ENCODE measurements at regions not wholly inside any gene's neighbourhood (a gene's known extent, or its start where the extent isn't known, plus 50 kb on each side); places are given as distances from the start of the nearest gene placed in this dataset.

- no peaks in the 10 kb centered on the region for H3K27me3 ChIP-seq
- intact Hi-C loops (cut with DNase I), result no loop called here
- H3K36me3 ChIP-seq, result no peaks in the 10 kb centered on the region
- no peak for DNase-seq
- TF ChIP-seq POLR2A (IDR thresholded peaks at IDR 0.05), result no peak
- TF ChIP-seq EP300 (IDR thresholded peaks at IDR 0.05), result no peak
- TF ChIP-seq CTCF (IDR thresholded peaks at IDR 0.05), result no peak
- H3K4me1 ChIP-seq (ENCODE audit: insufficient read depth), result no peaks in the 10 kb centered on the region
- no peak overlapping the region for H3K27ac ChIP-seq
- H3K4me3 ChIP-seq, result no peak overlapping the region
- H3K9me3 ChIP-seq, result no peaks in the 10 kb centered on the region
These were observed 359.2 kb downstream of the KCTD12 start for GRCh38 chr13:76527041-76527440.

- no peak overlapping the region for H3K27ac ChIP-seq
- intact Hi-C loops (cut with DNase I), result no loop called here
These were observed 362.4 kb downstream of the KCTD12 start for GRCh38 chr13:76523740-76524340.

GRCh38 chr13:76522083-76522755 is 364.0 kb downstream of the KCTD12 start:
- Histone ChIP-seq H3K27ac (no peak overlapping the region), H3K36me3 (no peaks in the 10 kb centered on the region), H3K9me3 (no peaks in the 10 kb centered on the region), H3K4me3 (no peak overlapping the region), H3K4me1 (ENCODE audit: insufficient read depth) (no peaks in the 10 kb centered on the region), H3K27me3 (no peaks in the 10 kb centered on the region)
- 61 to 71% (median 69%) methylated on average over 4 of the region's 4 CpGs for whole genome bisulfite sequencing, 3 donors
- intact Hi-C loops (cut with DNase I), result no loop called here
- no peak for TF ChIP-seq POLR2A (IDR thresholded peaks at IDR 0.05)
- TF ChIP-seq EP300 (IDR thresholded peaks at IDR 0.05), result no peak
- TF ChIP-seq CTCF (IDR thresholded peaks at IDR 0.05), result no peak
- no peak for DNase-seq

More at GRCh38 chr13:76523740-76524340, 362.4 kb downstream of the KCTD12 start:
- Histone ChIP-seq H3K36me3 (no peaks in the 10 kb centered on the region), H3K4me1 (ENCODE audit: insufficient read depth) (no peaks in the 10 kb centered on the region), H3K9me3 (no peaks in the 10 kb centered on the region), H3K27me3 (no peaks in the 10 kb centered on the region), H3K4me3 (no peak overlapping the region)
- no peak for DNase-seq
- TF ChIP-seq CTCF (IDR thresholded peaks at IDR 0.05) (no peak), POLR2A (IDR thresholded peaks at IDR 0.05) (no peak), EP300 (IDR thresholded peaks at IDR 0.05) (no peak)
- 69 to 76% (median 71%) methylated on average over 2 of the region's 2 CpGs for WGBS, 3 donors

GRCh38 chr13:76519685-76520084 is 366.5 kb downstream of the KCTD12 start:
- intact Hi-C loops (cut with DNase I), result no loop called here

More at GRCh38 chr13:76519685-76520084, 366.5 kb downstream of the KCTD12 start:
- Histone ChIP-seq H3K36me3 (no peaks in the 10 kb centered on the region), H3K27me3 (no peaks in the 10 kb centered on the region), H3K4me3 (no peak overlapping the region), H3K9me3 (no peaks in the 10 kb centered on the region), H3K4me1 (ENCODE audit: insufficient read depth) (no peaks in the 10 kb centered on the region), H3K27ac (no peak overlapping the region)
- TF ChIP-seq POLR2A (IDR thresholded peaks at IDR 0.05) (no peak), CTCF (IDR thresholded peaks at IDR 0.05) (no peak), EP300 (IDR thresholded peaks at IDR 0.05) (no peak)
- no peak for DNase-seq
- 91 to 95% (median 93%) methylated on average over 7 of the region's 7 CpGs for WGBS, 3 donors

Measured in ovary (tissue), 7 donors.